ENCODE measurements at regions not wholly inside any gene's neighbourhood (a gene's known extent, or its start where the extent isn't known, plus 50 kb on each side); places are given as distances from the start of the nearest gene placed in this dataset.

DNA sequence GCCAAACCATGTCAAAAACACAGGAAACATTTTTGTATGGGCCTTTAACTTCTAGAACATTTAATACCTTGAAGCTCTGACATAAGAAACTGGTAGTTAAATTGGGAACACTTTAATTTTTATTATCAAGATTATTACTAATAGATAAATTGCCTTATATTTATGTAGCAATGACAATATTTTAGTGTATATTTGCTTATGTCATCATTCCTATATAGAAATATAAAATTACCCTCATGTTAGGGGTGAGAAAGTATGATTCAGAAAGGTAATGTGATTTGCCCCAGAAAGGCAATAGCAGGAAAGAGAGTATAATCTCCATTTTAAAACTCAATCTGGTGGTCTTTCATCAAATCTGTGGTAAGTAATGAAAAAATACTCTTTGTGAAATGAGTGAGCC lies 147.4 kb downstream of the IL15 start:
- no peak for DNase-seq (ENCODE audit: low spot score)

- no peak for DNase-seq (ENCODE audit: low spot score)
Observed at GRCh38 chr4:141786946-141787345, 150.6 kb downstream of the IL15 start.

DNA sequence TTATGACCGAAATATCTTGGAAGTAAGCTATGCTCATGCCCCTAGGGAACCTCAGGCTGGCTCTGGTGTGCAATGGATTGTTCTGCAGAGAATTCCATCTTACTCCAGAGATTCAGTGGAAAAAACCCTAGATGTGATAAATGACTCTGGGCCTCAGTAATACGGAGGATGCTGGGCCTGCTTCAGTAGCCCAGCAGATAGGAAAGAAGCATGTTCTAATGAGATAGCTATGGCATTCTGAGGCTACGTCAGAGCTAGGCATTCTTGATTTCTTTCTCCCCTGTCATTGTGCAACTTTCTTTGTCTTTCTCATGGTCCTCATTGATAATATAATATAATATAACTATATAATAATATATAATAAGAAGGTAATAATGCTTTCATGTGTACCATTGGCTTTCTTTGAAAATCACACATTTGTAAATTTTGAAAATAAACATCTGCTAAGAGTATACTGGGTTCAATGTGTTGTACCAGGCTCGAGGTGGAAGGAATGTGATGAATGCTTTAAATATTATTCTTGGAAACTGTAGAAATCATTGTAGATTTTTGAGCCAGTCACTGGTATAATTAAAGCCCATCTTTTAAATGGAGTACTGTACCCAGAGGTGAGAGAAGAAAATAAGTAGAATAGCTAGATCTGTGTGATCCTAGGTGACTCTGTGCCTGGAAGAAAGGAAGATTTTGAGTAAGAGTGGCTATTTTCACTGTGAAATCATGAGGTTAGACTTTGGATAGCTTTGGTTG lies 152.0 kb downstream of the IL15 start:
- no peak for DNase-seq (ENCODE audit: low spot score)

DNA sequence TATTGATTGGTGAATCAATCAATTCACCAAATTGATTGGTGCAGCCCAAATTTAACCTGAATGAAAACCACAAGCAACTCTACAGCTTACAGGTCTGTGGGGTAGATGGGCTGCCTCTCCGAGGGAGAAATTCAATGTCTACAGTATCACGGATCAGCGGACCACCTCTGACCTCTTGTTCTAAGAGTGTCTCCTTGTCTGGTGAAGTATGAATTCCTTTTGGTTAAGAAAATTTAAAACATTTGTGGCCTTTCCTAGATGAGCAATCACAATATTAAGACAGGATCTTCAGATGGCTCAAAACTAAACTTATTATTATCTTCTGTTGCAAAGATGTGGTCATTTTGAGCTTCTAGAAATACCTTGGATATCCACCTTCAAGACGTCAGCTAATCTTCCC lies 153.3 kb downstream of the IL15 start:
- DNase-seq (ENCODE audit: low spot score): no peak

DNA sequence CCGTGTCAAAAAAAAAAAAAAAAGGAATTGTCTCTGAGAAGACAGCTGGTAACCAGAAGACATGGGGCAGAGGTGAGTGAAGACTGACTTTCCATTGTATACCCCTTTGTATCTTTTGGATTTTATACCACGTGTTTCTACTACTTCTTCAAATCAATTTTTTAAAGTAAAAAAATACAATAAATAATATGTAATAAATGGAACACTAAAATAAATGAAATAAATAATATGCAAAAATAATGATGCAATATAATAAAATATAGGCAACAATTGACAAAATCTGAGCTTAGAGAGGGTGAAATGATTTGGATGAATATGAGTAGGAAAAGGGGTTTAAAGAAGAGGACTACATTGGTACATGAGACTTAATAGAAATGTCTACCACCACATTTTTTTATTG lies 155.8 kb downstream of the IL15 start:
- no peak for DNase-seq (ENCODE audit: low spot score)

DNA sequence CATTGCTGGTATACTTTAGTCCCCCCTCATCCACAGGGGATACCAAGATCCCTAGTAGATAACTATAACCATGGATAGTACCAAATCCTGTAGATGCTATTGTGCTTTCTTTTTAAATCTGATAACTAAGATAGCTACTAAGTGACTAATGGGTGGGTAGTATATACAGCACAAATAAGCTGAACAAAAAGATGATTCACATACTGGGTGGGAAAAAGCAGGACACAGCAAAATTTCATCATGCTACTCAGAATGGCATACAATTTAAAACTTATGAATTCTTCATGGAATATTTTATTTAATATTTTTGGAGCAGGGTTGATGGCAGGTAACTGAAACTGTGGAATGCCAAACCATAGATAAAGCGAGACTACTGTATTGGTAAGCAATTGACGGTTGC lies 161.6 kb downstream of the IL15 start:
- DNase-seq (ENCODE audit: low spot score): no peak

GRCh38 chr4:141801558-141801957 lies 165.2 kb downstream of the IL15 start:
- no peak for DNase-seq (ENCODE audit: low spot score)

DNA sequence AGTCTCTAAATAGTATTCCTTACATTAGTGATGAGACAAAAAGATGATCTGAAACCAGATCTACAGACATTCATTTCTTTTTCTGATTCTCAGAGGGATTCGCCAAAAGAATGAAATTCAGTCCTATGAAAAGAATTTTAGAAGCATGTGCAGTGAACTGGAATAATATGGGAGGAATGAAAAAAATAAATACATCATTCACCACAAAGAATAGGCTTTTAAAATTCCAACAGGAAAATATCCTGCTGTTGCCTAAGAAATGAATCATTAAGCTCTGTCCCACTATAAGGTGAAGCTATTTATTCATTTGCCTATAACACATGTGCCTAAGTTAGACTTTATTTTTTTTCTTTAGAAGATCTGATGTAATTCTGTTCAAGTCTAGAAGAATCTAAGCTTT lies 165.9 kb downstream of the IL15 start:
- DNase-seq (ENCODE audit: low spot score): peak; percentile 75

DNA sequence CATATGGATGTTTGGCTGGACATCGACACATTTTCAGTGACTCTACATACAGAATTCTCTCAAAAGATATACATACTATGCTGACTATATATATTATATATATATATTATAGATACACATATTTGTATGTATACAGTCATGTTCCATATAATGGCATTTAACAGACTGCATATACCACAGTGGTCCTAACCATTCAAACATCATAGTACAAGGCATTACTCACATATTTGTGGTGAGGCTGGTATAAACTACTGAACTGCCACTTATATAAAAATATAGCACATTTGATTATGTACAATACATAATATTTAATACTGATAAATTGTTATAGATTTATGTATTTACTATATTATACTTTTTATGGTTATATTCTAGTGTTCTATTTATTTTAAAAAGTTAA lies 168.5 kb downstream of the IL15 start:
- no peak for DNase-seq (ENCODE audit: low spot score)

- DNase-seq (ENCODE audit: low spot score): peak; percentile 21
Observed at GRCh38 chr4:141807103-141807891, 170.9 kb downstream of the IL15 start.

- no peak for DNase-seq (ENCODE audit: low spot score)
Observed at GRCh38 chr4:141810038-141810711, 173.8 kb downstream of the IL15 start.

DNA sequence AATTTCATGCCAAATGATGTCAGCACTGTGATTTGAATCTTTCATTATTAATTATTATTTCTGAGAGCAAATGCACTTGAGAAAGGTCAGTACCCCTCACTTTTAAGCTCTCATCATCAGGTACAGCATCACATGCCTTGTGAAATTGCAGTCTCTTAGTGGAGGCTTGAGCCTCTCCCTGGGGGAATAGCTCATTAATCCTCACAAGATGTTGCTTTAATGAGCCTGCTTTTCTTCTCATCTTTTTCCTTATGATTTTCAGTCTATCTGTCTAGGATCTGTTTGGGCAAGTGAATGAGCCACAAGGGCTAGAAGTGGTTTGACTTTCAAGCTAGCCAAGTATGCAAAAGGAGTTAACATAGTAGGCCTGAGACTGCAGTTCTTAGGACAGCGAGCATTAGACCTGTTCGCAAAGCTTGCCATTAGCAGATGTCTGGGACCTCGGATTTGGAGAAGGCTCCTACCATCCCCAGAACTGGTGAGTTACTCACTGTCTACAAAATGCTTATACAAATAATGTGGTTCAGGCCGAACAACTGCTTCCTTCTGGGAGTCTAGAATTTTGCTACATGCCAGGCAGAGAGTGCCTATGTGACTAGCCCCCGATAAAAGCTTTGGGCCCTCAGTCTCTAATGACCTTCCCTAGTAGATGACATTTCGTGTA lies 174.5 kb downstream of the IL15 start:
- no peak for DNase-seq (ENCODE audit: low spot score)

DNA sequence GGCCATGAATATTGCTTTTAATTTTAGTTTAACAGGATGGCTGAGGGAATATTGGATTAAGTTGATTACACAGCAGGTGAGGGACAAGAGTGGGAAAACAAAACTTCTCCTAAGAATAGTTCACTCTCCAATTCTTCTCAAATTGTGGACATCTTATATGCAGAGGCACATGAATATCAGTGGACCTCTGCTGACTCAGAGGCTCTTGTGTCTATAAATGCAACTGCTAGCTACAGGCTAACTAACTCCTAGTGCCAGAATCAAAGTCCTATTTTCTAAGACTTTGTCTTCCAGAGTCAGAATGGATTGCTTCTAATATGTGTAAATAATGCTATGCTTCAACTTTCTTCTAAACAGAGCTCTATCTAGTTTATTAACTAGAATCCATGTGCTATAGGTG lies 175.8 kb downstream of the IL15 start:
- DNase-seq (ENCODE audit: low spot score): no peak

DNA sequence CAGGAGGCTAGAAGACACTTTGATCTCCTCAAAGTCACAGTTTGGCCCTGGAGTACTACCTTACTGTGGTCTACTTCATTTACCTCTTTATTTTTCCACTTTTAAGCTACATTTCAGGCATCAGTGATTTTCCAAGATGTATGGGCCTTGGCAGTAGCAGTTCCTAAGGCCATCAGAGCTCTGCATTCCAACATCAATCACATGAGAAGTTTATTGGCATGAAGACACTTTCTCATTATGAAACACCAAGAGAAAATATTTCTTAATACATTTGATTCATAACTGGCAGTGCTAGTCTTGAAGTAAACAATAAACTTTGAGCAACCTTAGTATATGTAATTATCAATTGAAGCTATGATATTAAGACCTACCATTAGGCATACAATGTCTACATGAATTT lies 178.1 kb downstream of the IL15 start:
- DNase-seq (ENCODE audit: low spot score): no peak

- no peak for DNase-seq (ENCODE audit: low spot score)
Observed at GRCh38 chr4:141815646-141816045, 179.3 kb downstream of the IL15 start.

DNA sequence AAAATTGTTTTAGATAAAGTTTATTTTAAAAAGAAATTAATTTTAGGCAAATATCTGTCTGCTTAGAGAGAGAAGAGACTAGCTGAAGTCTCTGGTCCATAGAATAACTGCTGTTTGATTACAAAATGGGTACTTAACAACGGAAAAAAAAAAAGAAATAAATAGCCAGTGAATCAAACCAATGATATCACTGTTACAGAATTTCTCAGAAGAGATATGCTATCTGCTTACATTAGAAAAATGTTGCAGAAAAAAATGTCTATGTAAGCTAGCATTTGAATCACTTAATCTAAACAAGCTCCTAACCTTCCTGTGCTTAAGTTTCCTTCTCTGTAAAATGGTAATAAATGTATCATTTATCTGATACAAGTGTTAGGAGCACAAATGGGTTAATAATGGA lies 189.9 kb downstream of the IL15 start:
- no peak for DNase-seq (ENCODE audit: low spot score)

DNA sequence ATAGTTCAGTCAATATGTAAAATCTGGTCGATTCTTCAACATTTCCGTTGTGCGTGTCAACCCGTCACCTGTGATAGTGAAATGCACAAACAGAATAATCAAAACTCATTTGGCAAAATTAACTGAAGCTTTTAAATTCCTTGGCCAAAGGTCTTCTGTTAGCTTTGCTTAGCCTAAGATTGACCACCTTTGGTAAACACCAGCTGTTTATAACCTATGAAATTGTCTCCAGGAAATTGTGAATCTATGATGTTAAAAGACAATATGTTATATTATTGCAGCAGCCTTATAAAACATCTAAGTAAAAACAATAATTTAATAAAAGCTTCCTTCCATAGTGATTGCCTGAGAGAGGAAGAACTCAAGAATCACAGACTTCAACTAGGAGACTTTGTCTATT lies 196.8 kb downstream of the IL15 start:
- DNase-seq (ENCODE audit: low spot score): no peak

- DNase-seq (ENCODE audit: low spot score): no peak
Observed at GRCh38 chr4:141840299-141840986, 204.1 kb downstream of the IL15 start.

- no peak for DNase-seq (ENCODE audit: low spot score)
Observed at GRCh38 chr4:141843136-141843535, 206.8 kb downstream of the IL15 start.

DNA sequence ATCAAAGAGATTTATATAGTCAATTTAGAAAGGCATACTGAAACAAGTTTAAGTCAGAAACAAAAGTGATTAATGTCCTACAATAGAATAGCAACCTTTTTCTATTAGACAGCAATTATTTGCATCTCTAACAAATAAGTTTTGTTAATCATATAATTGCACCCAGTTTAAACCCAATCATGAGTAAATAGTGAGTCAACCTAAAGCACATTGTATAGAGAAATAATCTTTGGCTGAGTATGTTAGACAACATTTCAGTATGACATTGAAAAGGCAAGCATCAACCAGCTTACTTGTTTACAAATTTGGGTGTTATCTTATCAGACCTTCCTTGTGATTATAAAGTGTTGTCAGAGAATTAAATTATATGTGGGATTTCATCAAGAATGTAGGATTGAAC lies 209.5 kb downstream of the IL15 start:
- DNase-seq (ENCODE audit: low spot score): no peak

DNA sequence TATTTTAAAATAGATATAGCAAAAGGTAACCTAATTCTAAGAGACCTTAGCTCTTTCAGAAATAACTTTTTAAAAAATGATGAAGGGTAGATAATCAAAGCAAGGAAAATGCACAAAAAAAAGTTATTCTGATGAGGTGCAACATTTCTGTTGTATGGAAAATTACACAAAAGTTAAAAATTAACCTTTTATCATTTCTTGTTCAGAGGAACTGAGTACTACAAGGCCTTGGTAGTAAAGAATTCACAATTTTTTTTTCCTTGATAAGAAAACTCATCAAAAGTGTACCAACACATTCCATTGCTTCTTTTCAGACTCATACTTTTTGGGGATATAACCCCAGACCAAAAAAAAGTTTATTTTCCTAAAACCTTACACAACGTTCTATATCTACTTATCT lies 213.0 kb downstream of the IL15 start:
- DNase-seq (ENCODE audit: low spot score): no peak

GRCh38 chr4:141849778-141850177 lies 213.4 kb downstream of the IL15 start:
- no peak for DNase-seq (ENCODE audit: low spot score)

Data from AG08395 (cell line).